EH (cell line): ENCODE measurements at regions not wholly inside any gene's neighbourhood (a gene's known extent, or its start where the extent isn't known, plus 50 kb on each side); places are given as distances from the start of the nearest gene placed in this dataset.

Experiments used
- DNase-seq: peaks from one replicate; pipeline ENCODE4 v3.0.0-alpha.2; 2015; ENCODE audit warnings: low read depth

DNA sequence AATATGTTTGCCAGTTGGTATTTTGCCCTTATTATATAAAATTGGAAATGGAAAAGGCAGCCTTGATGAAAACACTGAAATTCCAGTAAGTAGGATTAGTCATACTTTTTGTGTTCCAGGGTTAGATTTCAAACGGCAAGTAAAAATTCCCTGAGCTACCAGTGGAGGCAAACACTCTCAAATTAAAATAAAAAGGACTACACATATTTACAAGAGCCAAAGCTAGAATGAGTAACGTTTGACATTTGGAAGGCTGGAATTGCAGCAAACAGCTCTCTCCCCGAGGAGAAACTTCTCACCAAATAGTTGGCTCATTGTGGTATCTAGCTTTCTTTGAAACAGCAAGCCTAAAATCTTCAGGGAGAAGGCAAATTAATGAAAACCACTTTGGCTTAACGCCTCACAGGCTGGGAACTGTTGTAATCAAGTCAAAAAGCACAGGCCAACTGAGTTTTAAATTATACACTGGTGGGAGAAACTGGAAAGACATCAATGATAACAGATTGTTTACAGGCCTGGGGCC lies 288.4 kb downstream of the SNX13 start:
- peak; percentile 94 for DNase-seq

DNA sequence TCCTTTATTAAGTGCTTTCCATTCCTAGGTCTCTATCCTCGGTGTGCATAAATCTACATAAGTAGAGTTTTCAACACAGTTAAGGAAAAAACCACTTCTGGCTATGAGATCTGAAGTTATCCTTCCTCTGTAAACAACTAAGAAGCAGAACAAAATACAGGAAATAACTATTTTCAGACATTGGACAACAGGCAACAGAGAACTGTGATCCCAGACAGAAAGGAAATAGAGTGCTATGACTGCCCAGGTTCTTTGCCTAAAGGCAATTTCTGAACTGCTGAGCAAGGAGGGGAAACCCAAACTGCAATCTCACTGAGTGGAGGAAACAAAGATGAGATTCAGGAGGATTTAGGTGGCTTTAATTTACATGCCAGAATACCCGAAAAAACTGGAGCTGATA lies 285.4 kb downstream of the SNX13 start:
- peak; percentile 50 for DNase-seq

DNA sequence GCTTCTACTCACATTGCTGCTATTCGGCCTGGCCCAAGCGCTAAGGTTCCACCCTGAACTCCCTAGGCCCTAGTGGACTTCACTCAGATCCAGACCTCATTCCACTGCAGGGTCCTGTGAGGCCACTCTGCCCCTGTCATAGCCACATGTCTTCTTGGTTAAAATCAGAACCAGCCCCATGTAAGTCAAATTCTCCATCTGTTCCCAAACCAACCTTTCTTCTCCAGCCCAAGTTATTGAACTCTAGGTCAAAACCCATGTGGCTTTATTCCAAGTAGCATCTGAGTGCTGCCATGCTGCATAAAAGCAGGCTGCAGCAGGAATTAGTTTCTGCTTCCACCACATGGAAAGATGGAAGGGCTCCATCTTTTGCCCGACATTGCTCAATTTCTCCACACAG lies 281.2 kb downstream of the SNX13 start:
- no peak for DNase-seq

DNA sequence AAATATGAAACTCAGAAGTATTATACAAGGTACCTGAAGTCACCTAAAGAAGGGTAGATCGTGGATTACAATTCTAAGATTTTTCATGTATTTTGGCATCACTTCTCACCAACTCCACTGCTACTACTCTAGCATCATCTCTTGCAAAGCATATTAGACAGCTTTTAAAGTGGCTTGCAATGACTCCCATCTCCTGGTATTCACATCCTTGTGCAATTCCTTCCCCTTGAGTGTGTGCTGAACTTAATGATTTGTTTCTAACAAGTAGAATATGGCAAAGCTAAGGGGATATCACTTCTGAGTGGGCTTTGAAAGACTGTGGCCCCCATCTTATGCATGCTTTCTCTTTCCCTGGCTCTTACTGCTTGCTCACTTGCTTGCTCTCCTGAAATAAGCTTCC lies 280.2 kb downstream of the SNX13 start:
- DNase-seq: peak; percentile 88

DNA sequence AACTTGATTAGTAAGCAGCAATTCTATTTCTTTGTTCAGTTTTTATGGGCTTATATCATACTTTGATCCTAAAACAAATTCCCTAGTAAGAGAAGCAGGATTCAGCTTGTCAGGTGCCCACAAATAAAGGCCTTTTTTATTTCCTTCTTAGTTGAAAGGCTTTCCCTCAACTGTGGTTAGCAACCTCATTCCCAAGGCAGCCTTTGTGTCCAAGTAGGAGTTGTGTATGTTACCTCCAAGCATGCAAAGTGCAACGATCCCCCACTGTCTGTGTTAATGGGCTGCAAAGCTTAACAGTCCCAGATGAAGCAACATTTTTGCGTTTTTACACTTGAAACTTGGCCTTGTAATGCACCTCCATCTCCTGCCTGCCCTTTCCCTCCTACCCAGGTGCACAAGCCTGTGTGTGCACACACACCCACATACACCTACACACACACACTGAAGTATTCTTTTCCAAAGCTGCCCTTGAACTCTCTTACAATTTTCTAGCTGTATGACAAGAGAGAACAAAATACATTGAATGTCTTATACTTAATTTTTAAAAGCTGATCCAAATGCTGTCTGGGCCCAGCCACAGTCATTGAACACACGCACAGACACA lies 278.2 kb downstream of the SNX13 start:
- peak; percentile 47 for DNase-seq

DNA sequence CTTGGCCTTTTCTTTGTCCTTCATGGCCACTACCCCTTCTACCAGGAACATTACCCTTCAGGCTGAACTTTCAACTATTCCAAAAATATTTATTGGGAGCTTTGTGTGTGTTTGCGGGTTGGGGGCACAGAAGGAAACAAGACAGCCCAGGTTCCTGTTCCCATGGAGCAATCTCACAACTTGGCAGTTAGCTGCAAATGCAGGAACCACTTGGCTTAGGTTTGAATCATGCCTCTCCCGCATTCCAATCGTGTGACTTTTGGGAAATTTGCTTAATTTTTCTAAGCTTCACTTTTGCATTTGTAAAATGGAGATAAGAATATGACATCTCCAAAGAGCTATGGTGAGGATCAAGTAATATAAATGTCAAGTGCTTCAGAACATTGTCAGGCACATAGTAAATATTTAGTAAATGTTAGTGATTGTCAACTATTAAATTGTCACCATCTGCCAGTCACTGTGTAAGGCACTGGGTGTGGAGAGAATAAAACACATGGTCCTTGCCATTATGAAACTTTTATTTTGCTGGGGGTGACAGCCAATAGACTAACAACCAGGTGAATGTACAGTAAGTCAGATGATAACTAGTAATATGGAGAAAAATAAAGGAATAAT lies 277.1 kb downstream of the SNX13 start:
- DNase-seq: peak; percentile 93

DNA sequence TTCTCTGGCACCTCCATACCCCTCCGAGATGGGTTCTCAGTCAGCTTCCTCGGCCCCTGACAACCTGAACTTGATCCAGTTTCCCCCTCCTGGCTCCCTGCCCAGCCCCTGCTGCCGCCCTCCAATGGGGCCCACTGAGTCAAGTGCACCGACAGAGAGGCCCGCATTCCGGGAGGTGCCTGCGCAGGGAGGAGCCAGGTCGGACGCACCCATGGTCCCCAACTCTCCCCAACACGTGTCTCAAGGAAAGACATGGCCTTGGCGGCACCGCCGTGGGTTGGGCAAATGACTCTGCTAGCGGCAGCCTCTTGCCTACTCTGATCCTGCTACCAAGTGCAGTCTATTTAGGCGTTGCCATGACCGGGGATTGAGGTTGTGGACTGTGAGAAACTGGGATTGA lies 275.3 kb downstream of the SNX13 start:
- no peak for DNase-seq

DNA sequence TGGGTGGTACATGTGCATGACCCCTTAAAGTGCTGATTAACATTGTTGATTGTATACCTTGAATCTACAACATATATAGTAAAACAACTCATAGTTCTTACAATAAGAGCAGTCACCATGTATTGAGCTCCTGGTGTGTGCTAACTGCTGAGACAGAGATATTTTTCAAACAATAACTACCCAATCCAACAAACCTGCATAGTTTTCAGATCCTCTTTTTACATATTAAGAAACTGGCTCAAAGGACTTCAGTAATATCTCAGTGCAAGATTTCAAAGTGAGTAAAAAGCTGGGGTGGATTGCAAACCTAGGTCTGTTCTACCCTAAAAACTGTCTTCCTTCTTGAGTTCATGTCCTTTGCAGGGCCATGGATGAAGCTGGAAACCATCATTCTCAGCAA lies 272.2 kb downstream of the SNX13 start:
- DNase-seq: no peak

DNA sequence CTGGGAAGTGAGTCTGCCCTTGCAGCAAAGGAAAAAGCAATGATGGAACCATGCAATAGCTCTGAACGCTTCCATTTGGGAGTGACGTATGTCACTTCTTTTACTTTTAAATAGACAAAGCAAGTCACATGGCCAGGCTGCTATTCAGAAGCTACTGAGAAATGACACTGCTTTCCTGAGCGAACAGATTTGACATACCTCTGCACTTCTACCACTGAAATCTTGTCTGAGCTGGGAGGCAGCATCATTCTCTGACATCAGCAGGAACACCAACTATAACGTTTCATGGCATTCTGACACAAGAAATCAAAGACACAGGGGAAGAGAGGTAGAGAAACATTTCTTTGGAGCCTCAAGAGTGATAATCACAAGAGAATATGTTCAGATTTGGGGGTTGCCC lies 271.1 kb downstream of the SNX13 start:
- no peak for DNase-seq

DNA sequence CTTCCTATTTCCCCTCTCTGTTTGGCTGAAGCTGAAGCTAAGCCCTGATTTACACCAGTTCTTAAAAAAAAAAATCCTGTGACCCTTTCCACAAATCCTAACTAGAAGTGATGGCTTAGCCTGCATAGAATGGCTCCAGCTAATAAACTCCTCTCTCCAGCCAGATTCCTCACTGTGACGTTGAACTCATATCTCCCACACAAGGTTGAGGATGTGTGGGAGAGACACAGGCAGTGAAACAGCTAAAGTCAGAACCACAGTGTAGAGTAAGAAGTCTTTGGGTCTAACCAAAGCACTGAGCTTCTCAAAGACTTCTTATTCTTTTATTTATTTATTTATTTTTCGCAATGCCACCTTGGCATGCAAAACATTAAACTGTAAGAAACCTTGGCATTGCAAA lies 268.3 kb downstream of the SNX13 start:
- DNase-seq: no peak

DNA sequence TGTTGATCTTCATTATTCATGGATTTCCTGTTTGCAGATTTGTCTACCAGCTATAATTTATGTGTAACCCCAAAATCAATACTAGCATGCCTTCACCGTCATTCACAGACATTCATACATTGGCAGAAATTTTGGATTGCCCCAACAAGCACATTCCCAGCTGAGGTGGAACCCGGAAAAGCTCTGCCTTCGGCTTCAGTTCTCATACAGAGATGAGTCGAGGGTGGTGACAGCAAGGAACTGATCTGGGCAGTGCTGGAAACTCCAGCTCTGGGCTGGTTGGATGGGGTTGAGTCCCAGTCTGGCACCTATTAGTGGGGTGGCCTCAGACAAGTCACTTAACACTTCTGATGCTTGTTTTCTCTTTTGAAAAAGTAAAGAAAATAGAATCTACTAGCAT lies 267.5 kb downstream of the SNX13 start:
- no peak for DNase-seq

DNA sequence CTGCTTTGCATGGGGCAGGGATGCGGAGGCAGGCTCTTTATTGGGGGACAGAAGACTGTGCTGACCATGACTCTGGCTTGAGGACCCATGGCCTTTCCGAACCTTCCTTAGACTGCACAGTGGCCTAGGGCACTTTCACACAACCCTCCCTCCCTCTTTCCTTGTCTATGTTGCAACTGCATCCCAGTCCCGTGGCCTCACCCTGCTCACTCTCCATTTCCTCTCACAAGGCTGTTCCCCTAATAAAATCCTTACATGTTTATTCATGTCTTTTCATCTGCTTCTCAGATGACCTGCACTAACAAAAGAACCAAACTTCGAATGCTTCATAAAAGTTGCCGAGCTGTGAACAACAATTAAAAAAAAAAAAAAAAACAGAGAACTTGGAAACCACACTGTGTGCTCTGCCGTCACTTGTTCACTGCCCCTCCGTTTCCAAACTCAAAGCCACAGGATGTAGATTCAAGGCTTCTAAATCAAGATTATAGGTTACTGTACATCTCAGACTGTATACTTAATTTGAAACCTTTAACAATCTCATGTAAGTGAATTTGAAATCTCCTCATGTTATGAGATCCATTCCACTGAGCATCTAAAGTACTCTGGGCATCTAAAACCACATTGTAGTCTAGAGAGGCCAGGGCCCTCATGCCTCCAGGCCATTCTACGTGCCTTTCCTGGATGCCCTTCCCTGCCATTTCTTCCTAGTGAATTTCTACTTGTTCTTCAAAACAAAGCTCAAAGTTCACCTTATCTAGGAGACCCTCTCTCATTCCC lies 265.9 kb downstream of the SNX13 start:
- DNase-seq: peak; percentile 72

DNA sequence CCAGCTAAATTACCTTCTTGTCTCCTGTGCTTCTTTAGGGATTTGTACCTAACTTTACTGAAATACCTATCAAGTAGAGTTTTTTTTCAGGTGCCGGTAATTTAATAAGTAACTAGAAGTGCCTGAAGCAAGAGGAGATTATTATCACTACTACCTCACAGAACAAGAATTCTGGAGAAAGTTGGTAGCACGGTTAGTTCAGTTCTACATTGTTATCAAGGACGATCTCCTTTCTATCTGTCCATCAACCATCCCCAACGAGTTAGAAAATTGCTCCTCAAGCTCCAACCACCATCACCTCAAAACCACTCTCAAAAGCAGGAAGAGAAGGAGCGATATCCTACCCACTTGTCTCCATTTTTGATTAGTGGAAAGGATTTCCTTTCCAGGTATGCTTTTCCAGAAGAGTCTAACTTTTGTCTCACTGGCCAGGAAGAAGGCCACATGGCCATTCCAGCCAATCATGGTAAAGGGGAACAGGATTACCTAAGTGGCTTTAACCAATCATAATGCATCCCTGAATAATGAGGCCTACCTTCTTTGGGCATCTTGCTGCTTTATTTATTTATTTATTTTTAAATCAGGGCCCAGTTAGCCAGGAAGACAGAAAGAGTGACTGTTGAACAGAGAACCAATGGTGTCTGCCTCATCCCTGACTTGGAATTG lies 265.2 kb downstream of the SNX13 start:
- no peak for DNase-seq

DNA sequence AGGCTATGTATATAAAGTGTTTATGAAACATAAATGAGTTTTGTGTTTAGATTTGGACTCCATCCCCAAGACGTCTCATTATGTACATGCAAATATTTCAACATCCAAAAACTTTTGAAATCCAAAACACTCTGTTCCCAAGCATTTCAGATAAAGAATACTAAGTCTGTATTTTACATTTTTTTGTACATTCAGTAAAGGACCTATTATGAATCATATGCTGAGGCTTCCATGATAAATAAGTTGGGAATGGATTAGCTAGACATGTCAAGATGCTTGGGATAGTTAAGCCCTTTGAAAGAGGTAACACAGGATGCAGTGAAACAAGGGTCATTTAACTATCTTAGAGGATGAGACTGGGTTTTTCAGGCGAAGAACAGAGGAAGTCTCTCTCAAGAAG lies 262.9 kb downstream of the SNX13 start:
- DNase-seq: peak; percentile 85

DNA sequence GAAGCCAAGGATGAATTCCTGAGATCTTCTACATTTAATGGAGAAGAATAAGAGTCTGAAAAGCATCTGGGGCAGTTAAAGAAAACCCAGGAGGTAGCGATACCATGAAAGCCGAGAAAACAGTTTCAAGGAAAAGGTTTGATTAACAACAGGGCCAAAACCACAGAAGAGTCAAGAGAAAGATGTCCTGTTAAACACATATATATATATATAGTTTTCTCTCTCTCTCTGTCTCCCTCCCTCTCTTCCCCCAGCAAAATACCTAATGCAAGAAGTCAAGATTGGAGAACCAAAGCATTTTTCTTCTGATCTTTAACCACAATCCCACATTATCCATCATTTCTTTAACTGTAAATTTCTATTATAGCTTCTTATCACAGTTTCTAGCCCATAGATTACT lies 261.4 kb downstream of the SNX13 start:
- DNase-seq: no peak

DNA sequence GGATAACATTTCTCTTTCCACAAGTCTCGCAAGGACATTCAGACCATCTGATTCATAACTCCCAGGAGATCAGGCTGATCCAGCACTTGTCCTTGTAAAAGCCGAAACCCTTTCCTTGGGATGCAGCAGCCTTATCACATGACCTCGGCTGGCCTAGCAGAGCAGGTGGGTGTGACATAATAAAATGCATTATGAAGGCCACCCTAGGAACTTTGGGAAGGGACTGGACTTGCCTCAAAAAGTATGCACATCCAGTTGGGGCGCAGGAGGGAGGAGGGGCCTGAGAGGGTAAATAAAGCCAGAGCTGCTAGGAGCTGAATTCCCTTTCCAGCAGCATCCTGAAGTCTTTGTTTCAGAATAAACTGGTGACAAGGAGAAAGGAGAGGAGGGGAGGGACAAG lies 260.8 kb downstream of the SNX13 start:
- peak; percentile 78 for DNase-seq

DNA sequence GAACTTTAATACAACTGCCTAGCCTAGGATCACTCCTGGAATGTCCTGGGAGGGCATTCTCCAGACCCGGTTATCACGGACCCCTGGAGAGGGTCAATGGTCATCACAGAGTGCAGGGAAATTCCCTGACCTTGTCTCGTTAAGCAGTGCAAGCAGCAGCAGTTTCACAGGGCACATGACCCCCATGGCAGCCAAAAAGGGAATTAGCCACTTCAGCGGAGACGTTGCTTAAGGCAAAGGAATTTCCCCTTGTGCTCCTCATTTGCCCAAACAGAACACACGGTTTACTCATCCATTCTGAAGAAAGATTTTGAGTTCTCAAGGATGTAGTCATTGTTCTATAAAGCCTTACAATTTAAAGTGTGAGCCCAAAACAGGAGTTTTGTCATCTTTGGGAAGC lies 260.3 kb downstream of the SNX13 start:
- DNase-seq: peak; percentile 96

DNA sequence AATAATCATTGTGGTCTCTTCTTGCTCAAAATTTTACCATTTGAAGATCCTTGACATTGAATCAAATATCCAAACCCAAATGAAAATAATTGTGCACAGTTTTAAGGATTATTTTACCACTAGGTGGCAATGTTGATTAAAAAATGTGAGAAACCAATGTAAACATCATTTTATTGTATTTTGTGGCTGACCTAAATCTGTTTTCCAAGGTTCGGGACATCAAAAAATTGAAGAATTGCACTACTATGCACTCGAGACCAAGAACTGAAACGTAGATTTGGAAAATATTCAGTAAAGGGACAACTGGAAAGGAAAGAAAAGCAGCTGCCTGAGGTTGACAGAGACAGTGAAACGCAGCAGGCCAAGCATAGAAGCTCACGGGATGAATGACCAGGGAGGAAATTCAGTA lies 259.3 kb downstream of the SNX13 start:
- DNase-seq: peak; percentile 60

DNA sequence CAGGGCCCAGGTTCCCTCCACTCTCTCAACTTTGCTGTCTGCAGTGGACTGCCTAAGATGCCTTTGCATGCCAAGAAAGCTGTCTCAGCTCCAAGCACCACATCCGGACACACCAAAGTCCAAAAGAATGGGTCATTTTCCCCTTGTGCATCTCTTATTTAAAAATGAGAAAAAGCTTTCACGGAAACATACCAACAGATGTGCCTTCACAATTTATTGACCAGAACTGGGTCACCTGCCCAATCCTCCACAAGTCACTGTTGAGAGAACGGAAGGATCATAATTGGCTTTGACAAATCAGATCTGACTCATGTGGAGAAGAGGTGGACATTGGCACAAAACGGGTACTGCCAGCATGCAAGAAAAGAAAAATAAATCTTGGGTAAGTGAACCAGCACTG lies 258.3 kb downstream of the SNX13 start:
- peak; percentile 75 for DNase-seq

DNA sequence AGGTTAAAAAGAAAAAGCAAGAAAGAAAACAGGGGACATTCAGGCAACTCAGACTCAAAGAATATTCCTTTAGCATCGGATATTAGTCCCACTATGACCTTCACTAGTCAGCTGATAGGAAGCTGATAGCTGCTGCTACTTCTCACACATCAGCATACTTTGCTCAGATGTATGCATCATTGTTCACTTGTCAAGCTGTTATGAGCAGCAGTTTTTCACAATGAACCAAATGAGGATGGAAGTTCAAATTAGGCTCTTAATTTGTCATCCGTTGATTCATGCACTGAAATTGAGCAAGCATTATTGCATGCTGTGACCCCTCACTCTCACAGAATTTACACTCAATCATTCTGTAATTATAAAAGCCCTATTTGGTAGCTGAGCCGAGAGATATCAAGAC lies 257.7 kb downstream of the SNX13 start:
- DNase-seq: peak; percentile 39

DNA sequence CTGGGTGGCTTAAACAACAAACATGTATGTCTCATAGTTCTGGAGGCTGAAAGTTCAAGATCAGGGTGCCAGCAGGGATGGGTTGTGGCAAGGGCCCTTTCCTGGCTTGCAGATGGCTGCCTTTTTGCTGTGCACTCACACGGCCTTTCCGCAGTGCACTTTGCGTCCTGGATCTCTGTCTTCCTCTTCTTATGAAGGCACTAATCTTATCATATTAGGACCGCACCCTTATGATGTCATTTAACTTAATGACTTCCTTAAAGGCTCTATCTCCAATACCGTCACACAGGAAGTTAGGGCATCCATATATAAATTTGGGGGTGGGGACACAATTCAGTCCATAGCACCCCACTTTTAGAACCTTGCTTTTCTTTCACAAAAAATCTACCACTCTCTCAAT lies 255.2 kb downstream of the SNX13 start:
- DNase-seq: no peak

DNA sequence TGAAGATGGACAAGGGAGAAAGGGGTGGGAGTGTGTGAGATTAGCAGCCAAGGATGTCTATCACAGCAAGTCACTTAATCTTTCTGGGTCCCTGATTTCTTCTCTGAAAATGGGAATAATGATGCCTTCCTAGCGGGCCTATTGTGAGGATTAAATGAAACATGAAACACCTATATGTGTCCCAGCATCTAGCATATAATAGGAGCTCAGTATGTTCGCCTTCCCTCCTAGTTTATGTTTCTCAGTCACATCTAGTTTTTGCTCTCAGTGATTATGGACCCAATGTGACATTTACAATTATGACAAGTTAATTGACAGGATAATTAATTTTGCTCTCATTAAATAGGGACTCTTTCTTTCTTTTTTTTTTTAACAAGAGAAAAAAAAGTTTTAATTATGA lies 252.9 kb downstream of the SNX13 start:
- DNase-seq: no peak
